Skeletal muscle satellite cell (primary cell): ENCODE measurements at regions not wholly inside any gene's neighbourhood (a gene's known extent, or its start where the extent isn't known, plus 50 kb on each side); places are given as distances from the start of the nearest gene placed in this dataset.

Experiments used
- H3K27me3 ChIP-seq: 2 replicates; pipeline ENCODE4 v1.7.0; 2013; ENCODE audit warnings: low read length; ENCODE audit not compliant: control insufficient read depth, insufficient read depth
- H3K36me3 ChIP-seq: 2 replicates; pipeline ENCODE4 v1.7.0; 2013; ENCODE audit warnings: mild to moderate bottlenecking, control low read depth, low read length; ENCODE audit not compliant: insufficient read depth
- H3K4me1 ChIP-seq: 2 replicates; pipeline ENCODE4 v1.7.0; 2013; ENCODE audit warnings: low read length; ENCODE audit not compliant: control insufficient read depth, insufficient read depth
- H3K4me2 ChIP-seq: 2 replicates; pipeline ENCODE4 v1.7.0; 2013; ENCODE audit warnings: mild to moderate bottlenecking, low read length
- H3K4me3 ChIP-seq: 2 replicates; pipeline ENCODE4 v1.7.0; 2013; ENCODE audit warnings: low read length
- H3K9ac ChIP-seq: 2 replicates; pipeline ENCODE4 v1.7.0; 2013; ENCODE audit warnings: mild to moderate bottlenecking, low read depth, low read length, moderate library complexity
- H3K9me3 ChIP-seq: replicated peaks from 2 replicates; pipeline ENCODE4 v1.7.0; 2013; ENCODE audit warnings: mild to moderate bottlenecking, control low read depth, low read length

DNA sequence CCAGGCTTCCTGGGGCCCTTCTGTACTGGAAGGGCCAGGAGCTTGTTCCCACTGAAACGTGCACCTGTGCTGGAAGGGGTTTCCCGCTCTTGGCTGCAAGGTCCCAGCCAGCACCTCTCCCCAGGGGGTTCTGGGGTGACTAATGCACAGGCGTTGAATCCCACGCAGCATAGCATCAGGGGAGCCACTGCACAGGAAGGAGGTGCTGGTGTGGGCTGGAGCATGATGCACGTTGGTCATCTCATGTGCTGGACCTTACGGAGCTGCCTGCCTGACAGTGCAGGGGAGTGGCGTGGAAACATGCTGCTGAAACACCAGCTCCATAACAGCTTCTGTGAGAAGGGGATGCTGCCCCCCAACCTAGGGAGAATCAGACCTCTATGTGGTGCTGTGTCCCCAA, 623.0 kb downstream of the AACS start:
- H3K4me2 ChIP-seq, result no peak overlapping the region
- no peaks in the 10 kb centered on the region for H3K36me3 ChIP-seq
- H3K4me3 ChIP-seq, result no peak overlapping the region
- no peaks in the 10 kb centered on the region for H3K27me3 ChIP-seq
- H3K4me1 ChIP-seq, result no peaks in the 10 kb centered on the region
- no peak overlapping the region for H3K9ac ChIP-seq
- H3K9me3 ChIP-seq, result peaks cover 19% of the 10 kb centered on the region

DNA sequence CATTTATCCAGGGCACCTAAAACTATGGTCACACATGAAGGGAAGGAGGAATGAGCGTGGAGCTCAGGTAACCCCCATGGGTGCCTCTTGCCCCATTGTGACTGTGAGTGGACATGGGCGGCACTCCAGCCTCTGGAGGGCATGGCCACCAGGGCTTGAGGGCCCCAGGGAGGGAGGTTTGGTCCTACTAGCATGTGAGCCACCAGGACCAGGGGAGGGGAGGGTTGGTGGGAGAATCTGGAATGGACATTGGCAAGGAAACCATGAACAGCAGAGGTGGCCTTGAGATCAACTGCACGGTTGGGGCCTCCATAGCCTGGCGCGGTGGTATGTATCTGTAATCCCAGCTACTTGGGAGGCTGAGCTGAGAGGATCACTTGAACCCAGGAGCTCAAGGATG, 623.6 kb downstream of the AACS start:
- peaks cover 19% of the 10 kb centered on the region for H3K9me3 ChIP-seq
- H3K36me3 ChIP-seq, result no peaks in the 10 kb centered on the region
- H3K27me3 ChIP-seq, result no peaks in the 10 kb centered on the region
- no peak overlapping the region for H3K9ac ChIP-seq
- no peaks in the 10 kb centered on the region for H3K4me1 ChIP-seq
- H3K4me3 ChIP-seq, result no peak overlapping the region
- H3K4me2 ChIP-seq, result no peak overlapping the region

DNA sequence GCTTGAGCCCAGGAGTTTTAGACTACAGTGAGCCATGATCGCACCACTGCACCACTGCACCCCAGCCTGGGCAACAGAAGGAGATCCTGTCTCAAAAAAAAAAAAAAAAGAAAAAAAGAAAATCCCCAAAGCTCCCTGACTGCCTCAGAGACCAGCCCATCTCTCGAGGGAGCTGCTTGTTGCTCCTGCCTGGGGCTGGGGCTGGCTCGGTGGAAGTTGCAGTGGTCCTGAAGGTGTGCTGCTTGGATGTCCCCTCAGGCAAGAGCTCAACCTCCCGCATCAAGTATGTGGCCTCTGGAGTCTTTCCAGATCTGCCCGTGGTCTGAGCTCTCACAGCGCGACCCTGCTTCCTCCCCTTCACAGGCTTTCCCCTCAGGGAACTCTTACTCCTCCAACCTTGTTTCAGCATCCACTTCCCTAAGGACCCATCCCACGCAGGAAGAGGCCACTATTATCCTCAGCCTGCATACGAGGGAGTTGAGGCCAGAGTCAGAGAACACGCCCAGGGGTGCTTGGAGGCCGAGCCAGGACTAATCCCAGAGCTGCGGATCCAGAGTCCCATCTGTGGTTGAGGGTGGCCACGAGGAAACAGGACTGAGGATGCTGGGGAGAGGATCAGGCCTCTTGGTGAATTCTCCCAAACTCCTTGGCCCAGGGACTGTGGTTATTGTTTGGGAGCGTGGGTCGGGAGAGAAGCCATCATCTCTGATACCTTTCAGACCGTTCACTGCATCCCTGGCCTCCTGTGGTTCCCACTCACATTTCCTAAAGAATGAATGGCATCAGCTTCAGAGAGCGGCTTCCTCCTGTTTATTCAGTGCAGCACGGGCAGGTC, 624.6 kb downstream of the AACS start:
- Histone ChIP-seq H3K36me3 (no peaks in the 10 kb centered on the region), H3K4me2 (no peak overlapping the region), H3K4me3 (no peak overlapping the region), H3K4me1 (no peaks in the 10 kb centered on the region), H3K9ac (no peak overlapping the region), H3K9me3 (peaks cover 23% of the 10 kb centered on the region), H3K27me3 (no peaks in the 10 kb centered on the region)

DNA sequence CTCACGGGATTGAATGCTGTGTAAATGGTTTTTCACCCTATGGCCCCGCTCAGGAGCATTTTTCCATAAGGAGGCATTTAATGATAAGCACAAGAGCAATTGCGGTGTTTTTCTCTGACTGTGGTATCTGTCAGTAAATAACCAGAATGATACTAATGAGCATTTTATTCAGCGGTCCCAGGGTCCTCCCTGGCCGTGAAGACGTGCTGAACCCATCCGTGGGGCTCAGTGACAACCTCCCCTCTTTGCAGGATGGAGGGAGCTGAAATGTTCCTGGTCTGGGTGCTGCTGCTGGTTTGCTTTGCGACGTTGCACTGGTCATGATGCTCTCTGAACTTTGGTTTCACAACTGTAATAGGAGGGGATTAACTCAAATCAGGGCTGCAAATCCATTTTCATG, 625.6 kb downstream of the AACS start:
- no peaks in the 10 kb centered on the region for H3K4me1 ChIP-seq
- H3K36me3 ChIP-seq, result no peaks in the 10 kb centered on the region
- no peaks in the 10 kb centered on the region for H3K27me3 ChIP-seq
- no peak overlapping the region for H3K9ac ChIP-seq
- H3K4me2 ChIP-seq, result no peak overlapping the region
- H3K9me3 ChIP-seq, result peaks cover 22% of the 10 kb centered on the region
- H3K4me3 ChIP-seq, result no peak overlapping the region

DNA sequence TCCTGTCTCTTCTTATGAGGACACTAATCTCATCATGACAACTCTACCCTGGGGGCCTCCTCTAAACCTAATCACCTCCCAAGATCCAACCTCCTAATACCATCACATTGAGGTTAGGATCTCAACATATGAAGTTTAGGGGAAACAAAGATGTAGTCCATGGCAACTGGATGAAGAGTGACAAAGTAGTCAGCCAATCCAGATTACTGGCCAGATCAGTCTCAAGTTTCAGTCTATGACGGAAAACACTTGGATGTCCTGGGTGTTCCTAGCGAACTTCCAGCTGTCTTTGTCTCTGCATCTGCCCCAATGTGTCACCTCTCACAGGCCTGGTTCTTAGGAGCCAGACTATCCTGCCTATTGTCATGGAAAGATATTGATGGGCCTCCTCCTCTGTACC, 630.8 kb downstream of the AACS start:
- Histone ChIP-seq H3K9me3 (peaks cover 17% of the 10 kb centered on the region), H3K4me1 (no peaks in the 10 kb centered on the region), H3K36me3 (no peaks in the 10 kb centered on the region), H3K9ac (no peak overlapping the region), H3K27me3 (no peaks in the 10 kb centered on the region), H3K4me2 (no peak overlapping the region), H3K4me3 (no peak overlapping the region)

DNA sequence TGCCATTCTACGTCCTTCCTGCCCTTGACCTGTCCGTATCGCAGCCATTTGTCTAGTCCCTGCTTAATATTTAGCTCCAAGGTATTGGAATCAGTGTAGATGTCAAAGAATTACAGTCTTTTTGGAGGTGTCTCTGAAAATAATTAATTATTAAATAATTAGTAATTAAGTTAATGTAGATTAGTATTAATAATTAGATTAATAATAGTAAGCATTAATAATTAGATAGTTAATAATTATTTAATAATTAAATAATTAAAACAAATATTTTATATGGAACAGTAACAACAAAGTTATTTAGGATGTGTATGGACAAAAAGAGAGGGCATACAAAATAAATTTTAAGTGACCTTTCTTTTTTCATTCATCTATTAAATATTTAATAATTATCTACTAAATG, 639.6 kb downstream of the AACS start:
- no peaks in the 10 kb centered on the region for H3K36me3 ChIP-seq
- H3K27me3 ChIP-seq, result no peaks in the 10 kb centered on the region
- peaks cover 4% of the 10 kb centered on the region for H3K9me3 ChIP-seq
- H3K4me1 ChIP-seq, result no peaks in the 10 kb centered on the region
- no peak overlapping the region for H3K9ac ChIP-seq
- H3K4me2 ChIP-seq, result no peak overlapping the region
- no peak overlapping the region for H3K4me3 ChIP-seq

DNA sequence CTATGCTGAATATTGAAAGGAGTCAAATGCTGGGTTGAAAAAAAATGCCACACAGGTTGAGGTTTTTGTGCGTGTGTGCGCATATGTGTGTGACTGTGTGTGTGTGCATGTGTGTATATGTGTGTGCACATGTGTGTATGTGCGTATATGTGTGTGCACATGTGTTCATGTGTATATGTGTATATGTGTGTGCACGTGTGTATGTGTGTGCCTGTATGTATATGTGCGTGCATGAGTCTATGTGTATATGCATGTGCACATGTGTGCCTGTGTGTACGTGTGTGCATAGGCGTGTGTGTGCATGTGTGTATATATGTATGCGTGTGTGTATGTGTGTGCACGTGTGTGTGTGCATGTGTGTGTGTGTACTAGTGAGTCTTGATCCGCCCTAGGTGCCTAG, 655.7 kb downstream of the AACS start:
- Histone ChIP-seq H3K36me3 (no peaks in the 10 kb centered on the region), H3K4me2 (no peak overlapping the region), H3K4me3 (no peak overlapping the region), H3K4me1 (no peaks in the 10 kb centered on the region), H3K27me3 (no peaks in the 10 kb centered on the region), H3K9me3 (peaks cover 13% of the 10 kb centered on the region), H3K9ac (no peak overlapping the region)

DNA sequence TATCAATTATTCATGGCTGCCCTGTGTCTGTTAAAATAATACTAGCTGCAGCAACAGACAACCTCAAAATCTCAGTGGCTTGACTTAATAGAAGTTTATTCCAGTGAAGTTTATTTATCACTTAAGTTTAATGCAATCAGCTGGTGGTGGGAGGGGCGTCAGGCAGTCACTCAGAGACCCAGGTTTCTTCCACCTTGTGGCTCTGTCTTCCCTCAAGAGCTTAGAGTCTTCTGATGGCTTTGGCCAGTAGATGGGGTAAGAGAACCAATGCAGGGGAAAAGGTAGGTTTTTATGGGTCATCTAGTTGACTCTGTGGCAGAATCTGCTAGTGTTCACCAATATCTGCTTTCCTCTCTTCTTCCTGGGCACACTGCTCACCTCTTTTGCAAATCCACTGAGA, 668.9 kb downstream of the AACS start:
- Histone ChIP-seq H3K9me3 (no peaks in the 10 kb centered on the region), H3K9ac (no peak overlapping the region), H3K27me3 (no peaks in the 10 kb centered on the region), H3K4me2 (no peak overlapping the region), H3K36me3 (no peaks in the 10 kb centered on the region), H3K4me1 (no peaks in the 10 kb centered on the region), H3K4me3 (no peak overlapping the region)

DNA sequence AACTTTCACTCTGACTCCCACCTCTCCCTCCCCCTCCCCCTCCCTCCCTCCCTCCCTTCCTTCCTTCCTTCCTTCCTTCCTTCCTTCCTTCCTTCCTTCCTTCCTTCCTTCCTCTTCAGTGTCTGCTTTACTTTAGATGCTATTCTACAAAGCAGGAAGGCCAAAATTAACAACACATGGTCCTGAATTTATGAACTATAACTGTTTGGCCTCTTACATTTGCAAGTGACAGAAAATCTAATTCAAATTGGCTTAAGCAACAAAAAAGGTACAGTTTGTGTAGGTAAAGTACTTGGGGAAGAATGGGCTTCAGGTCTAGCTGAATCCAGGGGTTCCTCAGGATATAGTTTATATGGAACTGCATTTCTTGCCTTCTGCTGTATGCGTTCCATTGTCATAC, 673.0 kb downstream of the AACS start:
- Histone ChIP-seq H3K4me2 (no peak overlapping the region), H3K4me3 (no peak overlapping the region)

DNA sequence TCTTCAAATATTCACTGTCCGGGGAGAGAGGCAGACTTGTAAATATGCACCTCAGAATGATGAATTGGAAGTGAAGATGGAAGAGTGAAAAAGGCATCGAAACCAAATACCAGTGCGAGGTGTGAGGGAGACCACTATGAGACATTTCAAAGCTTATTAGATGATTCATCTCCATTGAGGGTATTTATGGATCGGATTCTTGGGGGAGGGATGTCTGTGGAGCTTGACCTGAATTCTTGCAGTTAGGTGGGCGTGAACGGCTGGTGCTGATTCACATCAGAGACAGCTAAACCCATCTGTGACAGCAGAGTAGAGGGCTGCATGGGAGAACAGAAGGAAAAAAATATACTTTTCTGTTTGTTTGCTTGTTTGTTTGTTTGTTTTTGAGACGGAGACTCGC, 677.2 kb downstream of the AACS start:
- Histone ChIP-seq H3K9ac (no peak overlapping the region), H3K27me3 (no peaks in the 10 kb centered on the region), H3K4me2 (no peak overlapping the region), H3K4me3 (no peak overlapping the region), H3K4me1 (no peaks in the 10 kb centered on the region), H3K9me3 (peaks cover 4% of the 10 kb centered on the region), H3K36me3 (no peaks in the 10 kb centered on the region)

More for the DNA sequence above, 673.0 kb downstream of the AACS start:
- Histone ChIP-seq H3K9me3 (peaks cover 4% of the 10 kb centered on the region), H3K9ac (no peak overlapping the region), H3K36me3 (no peaks in the 10 kb centered on the region), H3K27me3 (no peaks in the 10 kb centered on the region), H3K4me1 (no peaks in the 10 kb centered on the region)

DNA sequence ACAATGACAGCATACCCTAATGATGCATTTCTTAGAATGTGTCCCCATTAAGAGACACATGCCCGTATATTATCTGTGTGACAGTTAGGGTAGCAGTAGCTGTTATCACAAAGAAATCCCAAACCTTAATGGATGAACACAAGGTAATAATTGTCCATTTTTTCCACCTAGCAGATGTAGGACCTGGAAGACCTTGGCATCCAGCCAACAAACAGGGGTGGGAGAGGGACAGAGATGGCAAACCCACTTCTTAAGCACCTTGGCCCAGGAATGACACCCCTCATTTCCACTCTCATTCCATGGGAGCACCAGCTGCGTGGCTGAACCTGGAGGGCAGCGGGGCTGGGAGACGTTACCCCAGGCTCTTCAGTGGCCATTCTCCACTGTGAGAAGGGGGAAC, 679.0 kb downstream of the AACS start:
- Histone ChIP-seq H3K4me1 (no peaks in the 10 kb centered on the region), H3K9ac (no peak overlapping the region), H3K9me3 (peaks cover 4% of the 10 kb centered on the region), H3K36me3 (no peaks in the 10 kb centered on the region), H3K27me3 (no peaks in the 10 kb centered on the region), H3K4me2 (no peak overlapping the region), H3K4me3 (no peak overlapping the region)

DNA sequence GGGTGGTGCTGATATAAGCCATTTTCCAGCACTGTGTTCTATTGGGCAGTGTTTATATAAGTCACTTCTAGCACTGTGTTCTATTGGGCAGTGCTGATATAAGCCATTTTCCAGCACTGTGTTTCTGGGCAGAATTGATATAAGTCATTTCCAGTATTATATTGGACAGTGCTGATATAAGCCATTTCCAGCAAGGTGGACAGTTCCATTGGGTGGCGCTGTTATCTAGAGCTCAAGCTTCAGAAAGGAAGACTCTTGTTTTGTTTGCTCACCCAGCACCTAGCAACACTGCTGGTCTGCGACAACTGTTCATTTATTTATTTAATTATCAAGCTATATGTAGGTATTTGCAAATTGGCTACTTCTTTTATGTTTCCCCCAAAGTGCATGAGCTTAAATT, 690.3 kb downstream of the AACS start:
- H3K4me3 ChIP-seq, result no peak overlapping the region

More for the DNA sequence above, 690.3 kb downstream of the AACS start:
- Histone ChIP-seq H3K4me2 (no peak overlapping the region), H3K9ac (no peak overlapping the region), H3K4me1 (no peaks in the 10 kb centered on the region), H3K9me3 (peaks cover 7% of the 10 kb centered on the region), H3K36me3 (no peaks in the 10 kb centered on the region), H3K27me3 (no peaks in the 10 kb centered on the region)
